Hematopoietic multipotent progenitor cell treated with erythropoietin and hydrocortisone succinate and interleukin-3 and kit ligand, for 4 days (in vitro differentiated cells): ENCODE measurements at regions not wholly inside any gene's neighbourhood (a gene's known extent, or its start where the extent isn't known, plus 50 kb on each side); places are given as distances from the start of the nearest gene placed in this dataset.

Source experiments
- DNase-seq: peaks from one replicate; pipeline ENCODE4 v3.0.0-alpha.2; 2015

GRCh38 chr15:48058371-48058770 is 62.4 kb upstream of the SLC24A5 start:
- peak; percentile 1 for DNase-seq

- DNase-seq = no peak
These were observed 61.0 kb upstream of the SLC24A5 start for GRCh38 chr15:48059791-48060190.

- no peak for DNase-seq
These were observed 60.4 kb upstream of the SLC24A5 start for GRCh38 chr15:48060396-48060795.

- DNase-seq = no peak
These were observed 59.2 kb upstream of the SLC24A5 start for GRCh38 chr15:48061605-48062004.

GRCh38 chr15:48062148-48062872 is 58.5 kb upstream of the SLC24A5 start:
- no peak for DNase-seq

- no peak for DNase-seq
These were observed 57.3 kb upstream of the SLC24A5 start for GRCh38 chr15:48063411-48063985.

- DNase-seq = no peak
These were observed 56.4 kb upstream of the SLC24A5 start for GRCh38 chr15:48064421-48064820.

- no peak for DNase-seq
These were observed 54.3 kb upstream of the SLC24A5 start for GRCh38 chr15:48066456-48066855.
